ENCODE measurements at regions not wholly inside any gene's neighbourhood (a gene's known extent, or its start where the extent isn't known, plus 50 kb on each side); places are given as distances from the start of the nearest gene placed in this dataset.

DNA sequence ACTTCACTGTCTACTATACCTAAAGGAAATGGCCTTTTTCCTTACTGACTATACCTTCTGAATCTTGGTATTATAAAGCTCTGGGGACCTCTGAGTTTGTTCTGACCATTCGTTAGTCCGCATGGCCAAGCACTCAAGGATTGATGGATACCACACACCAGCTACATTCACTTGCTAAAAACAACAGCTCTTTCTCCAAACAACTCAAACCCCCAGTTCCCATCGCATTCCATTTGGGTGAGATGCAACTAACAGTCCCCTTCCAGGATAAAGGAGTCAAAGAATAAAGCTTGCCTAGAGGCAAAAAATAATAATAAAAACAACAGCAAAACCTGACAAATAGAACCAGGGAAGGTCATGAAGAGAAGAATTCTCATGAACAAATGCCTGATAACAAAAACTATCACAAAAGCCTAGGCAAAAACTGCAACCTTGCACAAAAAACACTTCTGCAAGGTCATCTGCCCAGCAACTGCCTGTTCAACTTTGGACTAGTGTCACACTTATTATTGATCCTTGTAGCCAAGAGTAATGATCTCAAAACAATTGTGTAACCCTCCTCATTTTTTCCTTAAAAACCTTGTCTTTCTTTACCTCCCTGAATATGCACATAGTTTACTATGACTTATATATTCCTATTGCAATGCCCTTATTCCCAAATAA is 139.0 kb upstream of the GUCY1A2 start:
- Mint-ChIP-seq H3K27ac (no peak overlapping the region), H3K4me1 (no peaks in the 10 kb centered on the region), H3K27me3 (peaks cover 0 to 3% (median 0%) of the 10 kb centered on the region in 5 donors), H3K36me3 (no peaks in the 10 kb centered on the region), H3K4me3 (no peak overlapping the region), H3K9me3 (no peaks in the 10 kb centered on the region)
- intact Hi-C loops (cut with micrococcal nuclease), result no loop called here
- no peaks in the 10 kb centered on the region for H3K9me3 ChIP-seq (ENCODE audit: control insufficient read depth in 2 of 3, low read length in 3 of 3)
- H3K27ac ChIP-seq (ENCODE audit: low read depth, low read length), result no peak overlapping the region
- DNase-seq (no peak), ATAC-seq (no peak)
- H3K4me3 ChIP-seq (ENCODE audit: low read length), result no peak overlapping the region
- H3K36me3 ChIP-seq (ENCODE audit: control insufficient read depth in 2 of 3, insufficient read depth in 3 of 3, low read length in 3 of 3), result no peaks in the 10 kb centered on the region
- H3K4me1 ChIP-seq (ENCODE audit: control insufficient read depth in 2 of 2, insufficient read depth in 2 of 2, low read length in 2 of 2), result no peaks in the 10 kb centered on the region
- H3K27me3 ChIP-seq (ENCODE audit: control insufficient read depth in 2 of 2, insufficient read depth in 2 of 2, low read length in 2 of 2), result no peaks in the 10 kb centered on the region
- CTCF ChIA-PET, result no interaction called here
- POLR2A ChIA-PET, result no interaction called here

DNA sequence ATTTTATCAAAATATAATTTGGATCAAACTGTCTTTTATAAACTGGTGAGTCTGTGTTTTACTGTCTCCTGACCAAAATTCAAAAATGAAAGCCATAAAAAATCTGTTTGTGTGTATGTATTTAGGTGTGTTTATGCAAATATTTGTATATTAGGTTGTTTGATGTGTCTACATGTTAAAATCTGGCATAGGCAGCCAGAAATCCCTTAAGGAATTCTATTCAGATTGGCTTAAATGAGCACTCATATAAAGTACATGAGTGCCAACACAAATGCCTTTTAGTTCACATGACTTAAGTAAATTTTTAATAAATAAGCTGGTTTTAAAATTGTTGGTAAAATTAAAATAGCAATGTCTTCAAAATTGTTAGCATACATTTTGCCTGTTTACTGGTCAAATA is 133.3 kb upstream of the GUCY1A2 start:
- no peak overlapping the region for H3K27ac Mint-ChIP-seq
- no peak overlapping the region for H3K27ac ChIP-seq (ENCODE audit: low read depth, low read length)
- no peaks in the 10 kb centered on the region for H3K9me3 Mint-ChIP-seq
- no peaks in the 10 kb centered on the region for H3K4me1 ChIP-seq (ENCODE audit: control insufficient read depth in 2 of 2, insufficient read depth in 2 of 2, low read length in 2 of 2)
- H3K4me3 Mint-ChIP-seq, result no peak overlapping the region
- H3K27me3 Mint-ChIP-seq, result no peaks in the 10 kb centered on the region
- ATAC-seq (no peak), DNase-seq (no peak)
- intact Hi-C loops (cut with micrococcal nuclease), result no loop called here
- CTCF ChIA-PET, result no interaction called here
- no peaks in the 10 kb centered on the region for H3K4me1 Mint-ChIP-seq
- H3K27me3 ChIP-seq (ENCODE audit: control insufficient read depth in 2 of 2, insufficient read depth in 2 of 2, low read length in 2 of 2), result no peaks in the 10 kb centered on the region
- POLR2A ChIA-PET, result no interaction called here
- H3K4me3 ChIP-seq (ENCODE audit: low read length), result no peak overlapping the region
- no peaks in the 10 kb centered on the region for H3K36me3 Mint-ChIP-seq
- H3K36me3 ChIP-seq (ENCODE audit: control insufficient read depth in 2 of 3, insufficient read depth in 3 of 3, low read length in 3 of 3), result no peaks in the 10 kb centered on the region
- no peaks in the 10 kb centered on the region for H3K9me3 ChIP-seq (ENCODE audit: control insufficient read depth in 2 of 3, low read length in 3 of 3)

DNA sequence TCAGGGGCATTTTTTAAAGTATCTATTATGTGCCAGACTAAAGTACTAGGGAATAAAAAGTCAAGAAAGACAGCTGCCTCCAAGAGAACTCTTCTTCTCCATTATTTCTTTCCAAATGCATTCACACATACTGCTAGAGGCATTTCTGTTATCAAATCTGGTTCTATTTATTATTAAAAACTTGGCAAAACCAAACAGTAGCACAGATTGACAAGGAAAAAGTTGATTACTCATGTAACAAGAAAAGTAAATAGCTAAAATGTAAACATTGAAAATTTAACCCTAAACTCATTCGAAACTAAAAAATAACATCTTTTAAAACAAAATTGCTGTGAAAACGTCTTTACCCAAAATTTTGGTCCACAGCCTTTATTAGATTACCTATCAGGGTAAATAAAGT is 132.9 kb upstream of the GUCY1A2 start:
- Mint-ChIP-seq H3K9me3 (no peaks in the 10 kb centered on the region), H3K27me3 (no peaks in the 10 kb centered on the region), H3K4me3 (no peak overlapping the region), H3K4me1 (no peaks in the 10 kb centered on the region), H3K27ac (no peak overlapping the region), H3K36me3 (no peaks in the 10 kb centered on the region)
- Histone ChIP-seq H3K27ac (ENCODE audit: low read depth, low read length) (no peak overlapping the region), H3K4me1 (ENCODE audit: control insufficient read depth in 2 of 2, insufficient read depth in 2 of 2, low read length in 2 of 2) (no peaks in the 10 kb centered on the region), H3K9me3 (ENCODE audit: control insufficient read depth in 2 of 3, low read length in 3 of 3) (no peaks in the 10 kb centered on the region), H3K4me3 (ENCODE audit: low read length) (no peak overlapping the region), H3K36me3 (ENCODE audit: control insufficient read depth in 2 of 3, insufficient read depth in 3 of 3, low read length in 3 of 3) (no peaks in the 10 kb centered on the region), H3K27me3 (ENCODE audit: control insufficient read depth in 2 of 2, insufficient read depth in 2 of 2, low read length in 2 of 2) (no peaks in the 10 kb centered on the region)
- no peak for ATAC-seq
- DNase-seq, result no peak
- intact Hi-C loops (cut with micrococcal nuclease), result no loop called here
- CTCF ChIA-PET, result no interaction called here
- POLR2A ChIA-PET, result no interaction called here

DNA sequence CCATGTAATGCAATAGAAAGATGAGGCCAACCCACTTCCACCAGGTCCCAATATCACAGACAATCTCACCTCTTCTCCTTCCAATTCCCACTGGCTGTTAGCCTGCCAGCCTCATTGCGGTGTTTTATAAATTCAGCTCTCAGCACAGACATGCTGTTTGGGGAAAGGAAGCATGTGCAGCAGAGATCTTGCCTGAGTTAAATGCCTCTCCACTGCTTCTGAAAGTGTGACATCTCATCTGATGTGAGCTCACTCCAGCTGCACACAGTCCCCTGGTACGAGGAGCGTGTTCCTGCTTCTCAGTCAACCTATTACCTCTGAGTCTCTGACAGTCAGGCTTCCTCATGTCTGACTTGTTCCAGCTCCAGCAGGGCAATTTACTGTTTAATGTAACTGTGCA is 122.7 kb upstream of the GUCY1A2 start:
- ATAC-seq (no peak), DNase-seq (no peak)
- ChIA-PET CTCF (no interaction called here), POLR2A (interaction anchor here (0.6 kb wide), 1 partner anchor 82 kb away, joined by 3 read pairs; no protein-coding TSS in a partner anchor)
- no peak overlapping the region for H3K27ac ChIP-seq (ENCODE audit: low read depth, low read length)
- Mint-ChIP-seq H3K36me3 (peaks cover 0 to 3% (median 0%) of the 10 kb centered on the region in 5 donors), H3K4me1 (no peaks in the 10 kb centered on the region), H3K9me3 (peaks cover 0 to 18% (median 8%) of the 10 kb centered on the region in 11 donors), H3K27ac (no peak overlapping the region), H3K27me3 (peaks cover 0 to 5% (median 0%) of the 10 kb centered on the region in 5 donors), H3K4me3 (no peak overlapping the region)
- H3K9me3 ChIP-seq (ENCODE audit: control insufficient read depth in 2 of 3, low read length in 3 of 3), result peaks cover 0 to 6% (median 0%) of the 10 kb centered on the region in 3 experiments
- H3K4me1 ChIP-seq (ENCODE audit: control insufficient read depth in 2 of 2, insufficient read depth in 2 of 2, low read length in 2 of 2), result no peaks in the 10 kb centered on the region
- no peak overlapping the region for H3K4me3 ChIP-seq (ENCODE audit: low read length)
- no peaks in the 10 kb centered on the region for H3K36me3 ChIP-seq (ENCODE audit: control insufficient read depth in 2 of 3, insufficient read depth in 3 of 3, low read length in 3 of 3)
- H3K27me3 ChIP-seq (ENCODE audit: control insufficient read depth in 2 of 2, insufficient read depth in 2 of 2, low read length in 2 of 2), result no peaks in the 10 kb centered on the region
- intact Hi-C loops (cut with micrococcal nuclease), result no loop called here

- H3K36me3 Mint-ChIP-seq, result peaks cover 0 to 4% (median 0%) of the 10 kb centered on the region in 5 donors
- POLR2A ChIA-PET, result no interaction called here
- peaks cover 0 to 6% (median 0%) of the 10 kb centered on the region in 3 experiments for H3K9me3 ChIP-seq (ENCODE audit: control insufficient read depth in 2 of 3, low read length in 3 of 3)
- peaks cover 0 to 5% (median 0%) of the 10 kb centered on the region in 5 donors for H3K27me3 Mint-ChIP-seq
- intact Hi-C loops (cut with micrococcal nuclease), result no loop called here
- no peaks in the 10 kb centered on the region for H3K36me3 ChIP-seq (ENCODE audit: control insufficient read depth in 2 of 3, insufficient read depth in 3 of 3, low read length in 3 of 3)
- H3K27ac ChIP-seq (ENCODE audit: low read depth, low read length), result no peak overlapping the region
- DNase-seq, result no peak
- ATAC-seq, result no peak
- CTCF ChIA-PET, result no interaction called here
- no peak overlapping the region for H3K4me3 Mint-ChIP-seq
- H3K27ac Mint-ChIP-seq, result no peak overlapping the region
- H3K27me3 ChIP-seq (ENCODE audit: control insufficient read depth in 2 of 2, insufficient read depth in 2 of 2, low read length in 2 of 2), result no peaks in the 10 kb centered on the region
- no peaks in the 10 kb centered on the region for H3K4me1 Mint-ChIP-seq
- no peaks in the 10 kb centered on the region for H3K4me1 ChIP-seq (ENCODE audit: control insufficient read depth in 2 of 2, insufficient read depth in 2 of 2, low read length in 2 of 2)
- H3K9me3 Mint-ChIP-seq, result peaks cover 0 to 30% (median 13%) of the 10 kb centered on the region in 11 donors
- H3K4me3 ChIP-seq (ENCODE audit: low read length), result no peak overlapping the region
Observed at GRCh38 chr11:107139396-107139795, 121.1 kb upstream of the GUCY1A2 start.

- Histone ChIP-seq H3K36me3 (ENCODE audit: control insufficient read depth in 2 of 3, insufficient read depth in 3 of 3, low read length in 3 of 3) (no peaks in the 10 kb centered on the region), H3K27ac (ENCODE audit: low read depth, low read length) (no peak overlapping the region), H3K9me3 (ENCODE audit: control insufficient read depth in 2 of 3, low read length in 3 of 3) (peaks cover 0 to 6% (median 0%) of the 10 kb centered on the region in 3 experiments), H3K27me3 (ENCODE audit: control insufficient read depth in 2 of 2, insufficient read depth in 2 of 2, low read length in 2 of 2) (no peaks in the 10 kb centered on the region), H3K4me3 (ENCODE audit: low read length) (no peak overlapping the region), H3K4me1 (ENCODE audit: control insufficient read depth in 2 of 2, insufficient read depth in 2 of 2, low read length in 2 of 2) (no peaks in the 10 kb centered on the region)
- DNase-seq (no peak), ATAC-seq (no peak)
- Mint-ChIP-seq H3K4me3 (no peak overlapping the region), H3K36me3 (peaks cover 0 to 4% (median 0%) of the 10 kb centered on the region in 5 donors), H3K27ac (no peak overlapping the region), H3K9me3 (peaks cover 0 to 30% (median 13%) of the 10 kb centered on the region in 11 donors), H3K4me1 (no peaks in the 10 kb centered on the region), H3K27me3 (peaks cover 0 to 5% (median 0%) of the 10 kb centered on the region in 5 donors)
- ChIA-PET CTCF (no interaction called here), POLR2A (no interaction called here)
- intact Hi-C loops (cut with micrococcal nuclease), result no loop called here
Observed at GRCh38 chr11:107136892-107137291, 118.6 kb upstream of the GUCY1A2 start.

DNA sequence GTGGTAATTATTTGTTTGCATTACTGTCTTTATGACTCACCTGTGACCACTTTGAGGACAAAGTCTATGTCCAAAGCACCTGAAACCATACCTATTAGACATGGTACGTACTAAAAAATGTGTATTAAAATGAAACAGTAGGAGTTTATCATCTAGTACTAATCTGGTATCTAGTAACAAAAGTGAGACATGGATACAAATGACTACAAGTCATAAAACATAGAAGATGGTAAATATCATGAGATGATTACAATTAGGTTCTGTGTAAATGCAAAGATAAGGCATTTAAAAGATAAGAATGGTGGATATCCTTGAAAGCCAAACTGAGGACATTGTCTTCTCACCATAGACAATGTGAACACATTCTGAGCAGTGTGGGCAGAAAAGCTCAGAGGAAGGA is 113.5 kb upstream of the GUCY1A2 start:
- intact Hi-C loops (cut with micrococcal nuclease), result no loop called here
- Histone ChIP-seq H3K9me3 (ENCODE audit: control insufficient read depth in 2 of 3, low read length in 3 of 3) (no peaks in the 10 kb centered on the region), H3K27me3 (ENCODE audit: control insufficient read depth in 2 of 2, insufficient read depth in 2 of 2, low read length in 2 of 2) (no peaks in the 10 kb centered on the region), H3K36me3 (ENCODE audit: control insufficient read depth in 2 of 3, insufficient read depth in 3 of 3, low read length in 3 of 3) (no peaks in the 10 kb centered on the region), H3K4me1 (ENCODE audit: control insufficient read depth in 2 of 2, insufficient read depth in 2 of 2, low read length in 2 of 2) (no peaks in the 10 kb centered on the region), H3K27ac (ENCODE audit: low read depth, low read length) (no peak overlapping the region), H3K4me3 (ENCODE audit: low read length) (no peak overlapping the region)
- no peak for ATAC-seq
- DNase-seq, result no peak
- H3K9me3 Mint-ChIP-seq, result peaks cover 9 to 45% (median 13%) of the 10 kb centered on the region in 11 donors
- H3K27me3 Mint-ChIP-seq, result no peaks in the 10 kb centered on the region
- H3K4me1 Mint-ChIP-seq, result no peaks in the 10 kb centered on the region
- peaks cover 0 to 4% (median 0%) of the 10 kb centered on the region in 5 donors for H3K36me3 Mint-ChIP-seq
- CTCF ChIA-PET, result no interaction called here
- POLR2A ChIA-PET, result no interaction called here
- no peak overlapping the region for H3K4me3 Mint-ChIP-seq
- no peak overlapping the region for H3K27ac Mint-ChIP-seq

Data from naive thymus-derived CD4-positive, alpha-beta T cell (primary cell).